HFF-Myc (cell line): ENCODE measurements at regions not wholly inside any gene's neighbourhood (a gene's known extent, or its start where the extent isn't known, plus 50 kb on each side); places are given as distances from the start of the nearest gene placed in this dataset.

Experiments used
- DNase-seq: peaks from one replicate; pipeline ENCODE4 v3.0.0-alpha.2; 2011; ENCODE audit warnings: low read depth; ENCODE audit errors: extremely low read depth
- H3K4me3 ChIP-seq: replicated peaks from 2 replicates; pipeline ENCODE4 v1.5.1; 2011; ENCODE audit warnings: low read depth, mild to moderate bottlenecking, control low read depth, low read length
- CTCF ChIP-seq: IDR thresholded peaks from 2 replicates; pipeline ENCODE4 v1.5.1; 2012; ENCODE audit warnings: mild to moderate bottlenecking, low read depth, low read length, control low read depth; ENCODE audit errors: missing control alignments

GRCh38 chr13:24627946-24628345 lies 52.3 kb upstream of the ATP12A start:
- DNase-seq: no peak
- TF ChIP-seq CTCF: no peak

GRCh38 chr13:24629320-24629719 lies 50.9 kb upstream of the ATP12A start:
- no peak for TF ChIP-seq CTCF
- no peak for DNase-seq
- no peak overlapping the region for H3K4me3 ChIP-seq

More at GRCh38 chr13:24627946-24628345, 52.3 kb upstream of the ATP12A start:
- no peak overlapping the region for H3K4me3 ChIP-seq

GRCh38 chr13:24630121-24630520 lies 50.1 kb upstream of the ATP12A start:
- H3K4me3 ChIP-seq: no peak overlapping the region
- DNase-seq: no peak
- TF ChIP-seq CTCF: no peak
